T-helper 2 cell (primary cell): ENCODE measurements at regions not wholly inside any gene's neighbourhood (a gene's known extent, or its start where the extent isn't known, plus 50 kb on each side); places are given as distances from the start of the nearest gene placed in this dataset.
A peak's percentile ranks its signal among the peaks of the same experiment; 100 is the strongest.

ENCODE experiments used
- DNase-seq, 5 experiments: peaks; one replicate each; pipeline versions ENCODE4 v3.0.0 to v3.0.0-alpha.2; 2012 to 2022

- no peak for DNase-seq
Observed at GRCh38 chr1:184284900-184285299, 101.9 kb upstream of the C1orf21 start.

- DNase-seq: no peak
Observed at GRCh38 chr1:184285401-184286087, 101.3 kb upstream of the C1orf21 start.

DNA sequence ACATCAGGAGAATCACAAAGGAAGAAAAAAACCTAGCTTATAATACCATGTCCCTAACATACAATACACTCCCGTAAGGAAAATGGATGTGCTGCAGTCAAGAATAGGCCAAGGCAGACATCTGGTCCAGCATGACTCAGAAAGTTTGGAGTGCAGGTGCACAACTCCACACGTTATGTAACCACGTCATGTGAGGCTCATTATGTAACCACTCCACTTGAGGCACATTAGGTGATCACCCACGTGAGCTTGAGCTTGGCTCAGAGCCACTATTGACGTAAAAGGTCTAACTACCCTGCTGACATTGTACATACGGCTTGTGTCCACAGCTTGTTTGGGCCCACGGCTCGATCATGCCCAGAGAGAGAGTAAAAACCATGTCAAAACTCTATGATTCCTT lies 99.8 kb upstream of the C1orf21 start:
- no peak for DNase-seq

GRCh38 chr1:184289825-184290550 lies 96.8 kb upstream of the C1orf21 start:
- peak in 1 of 5 experiments; percentile 58 for DNase-seq

- no peak for DNase-seq
Observed at GRCh38 chr1:184291701-184292100, 95.1 kb upstream of the C1orf21 start.

DNA sequence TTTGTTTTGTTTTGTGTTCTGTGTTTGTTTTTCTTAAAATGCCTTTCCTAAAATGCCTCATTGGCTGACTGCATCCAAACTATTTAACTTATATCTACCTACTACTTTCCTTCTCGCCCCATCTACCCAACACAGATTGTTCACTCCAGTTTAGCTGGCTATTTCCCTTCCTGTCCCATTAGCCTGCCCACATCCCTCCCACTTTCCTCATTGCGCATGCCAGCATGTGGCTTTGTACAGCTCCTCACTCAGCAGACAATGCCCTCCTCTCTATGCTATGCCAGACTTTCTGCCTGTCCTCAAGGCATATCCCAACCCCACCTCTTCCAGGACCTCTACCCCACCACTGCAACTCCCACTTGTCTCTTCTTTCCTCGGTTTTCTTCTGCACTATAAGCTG lies 94.7 kb upstream of the C1orf21 start:
- DNase-seq: no peak

- no peak for DNase-seq
Observed at GRCh38 chr1:184294101-184294500, 92.7 kb upstream of the C1orf21 start.

DNA sequence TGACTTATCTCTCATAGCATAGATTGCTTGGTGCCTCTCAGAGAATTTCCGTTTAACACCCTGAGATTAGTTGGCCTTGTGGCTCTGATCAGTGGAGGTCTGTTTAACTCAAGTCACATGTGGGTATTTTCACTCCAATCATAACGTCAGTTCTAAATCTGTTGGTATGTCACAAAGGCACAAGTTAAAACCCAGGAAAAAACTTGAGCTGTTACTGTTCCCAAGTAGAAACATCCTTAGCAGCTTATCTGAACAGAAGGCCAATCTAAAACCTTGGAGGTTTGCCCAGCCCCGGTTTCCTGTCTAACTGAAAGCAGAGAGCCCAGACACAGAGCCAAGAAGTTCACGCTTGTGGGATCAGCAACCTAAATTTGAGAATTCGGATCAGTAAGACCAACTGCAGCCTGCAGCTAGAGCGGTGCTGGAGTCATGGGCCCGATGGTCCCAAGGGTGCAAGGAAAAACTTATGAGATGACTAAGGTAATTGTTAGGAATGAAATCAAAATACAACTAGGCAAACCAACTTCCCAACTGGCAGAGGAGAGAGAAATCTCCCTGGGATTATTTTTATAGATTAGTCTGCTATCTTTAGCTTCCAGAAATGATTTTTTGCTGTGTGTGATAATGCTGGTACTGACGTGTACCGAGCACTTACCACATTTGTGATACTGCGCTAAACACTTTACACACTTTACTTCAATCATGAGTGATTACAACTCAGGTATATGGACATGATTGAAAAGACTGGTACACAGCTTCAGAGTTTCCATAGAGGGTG lies 90.2 kb upstream of the C1orf21 start:
- DNase-seq: no peak

- no peak for DNase-seq
Observed at GRCh38 chr1:184297244-184297750, 89.5 kb upstream of the C1orf21 start.

DNA sequence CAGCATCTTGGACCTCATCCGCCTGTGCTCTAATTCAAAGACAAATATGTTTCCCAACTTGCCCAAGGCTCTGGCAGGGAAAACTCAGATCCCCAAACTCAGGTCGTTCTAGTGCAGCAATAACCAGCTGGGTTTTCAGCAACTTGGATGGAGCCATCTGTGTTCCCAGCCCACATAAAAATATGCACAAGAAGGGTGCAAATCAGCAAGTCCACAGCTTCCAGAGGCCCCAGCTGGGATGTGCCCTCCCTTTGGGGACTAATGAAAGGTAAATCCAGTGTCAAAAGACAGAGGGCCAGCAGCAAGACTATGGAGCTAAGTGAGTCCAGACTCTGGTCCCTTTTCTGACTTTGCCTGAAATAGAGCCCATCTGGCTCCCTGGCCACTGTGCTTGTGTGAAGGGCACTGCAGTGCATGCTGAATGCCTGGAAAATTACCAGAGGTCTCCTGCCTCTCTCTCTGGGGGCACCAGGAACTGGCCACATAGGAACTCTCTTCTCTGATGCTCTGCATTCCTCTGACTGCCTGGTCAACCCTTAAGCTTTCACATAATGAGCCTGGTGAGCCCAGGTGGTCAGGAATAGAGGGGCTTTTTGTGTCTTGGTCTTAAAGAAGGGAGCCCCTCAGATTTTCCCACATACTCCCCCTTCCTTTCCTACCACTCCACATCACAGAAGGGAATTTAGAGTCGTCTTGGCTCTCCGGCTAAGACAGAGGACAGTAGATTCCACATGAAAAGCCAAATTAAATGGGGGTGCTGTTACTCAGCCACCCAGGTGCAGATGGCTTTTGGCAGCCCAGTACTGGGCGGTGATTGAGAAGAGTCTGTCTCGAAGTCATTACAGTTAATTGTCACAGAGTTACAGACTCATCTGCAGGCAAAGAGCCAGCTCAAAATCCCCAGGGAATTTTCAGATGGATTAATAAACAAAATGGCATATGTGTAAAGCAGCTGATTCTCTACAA lies 88.1 kb upstream of the C1orf21 start:
- DNase-seq: no peak

DNA sequence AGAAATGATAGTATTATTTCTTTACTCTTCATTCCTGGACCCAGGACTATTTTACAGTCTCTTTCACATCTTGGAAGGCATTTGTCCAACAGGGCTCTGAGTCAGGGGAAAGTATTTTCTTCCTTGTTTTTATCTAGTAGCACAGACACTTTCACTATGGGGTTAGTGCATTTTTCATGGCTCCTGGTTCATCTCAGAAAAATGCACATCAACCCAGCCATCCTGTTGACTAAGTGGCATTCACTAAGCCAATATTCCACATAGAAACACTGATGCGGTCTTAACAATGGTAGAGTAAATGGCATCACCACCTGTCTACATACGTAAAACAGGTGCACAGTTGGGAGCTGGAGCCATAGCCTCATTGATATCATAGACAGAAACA lies 87.4 kb upstream of the C1orf21 start:
- no peak for DNase-seq

DNA sequence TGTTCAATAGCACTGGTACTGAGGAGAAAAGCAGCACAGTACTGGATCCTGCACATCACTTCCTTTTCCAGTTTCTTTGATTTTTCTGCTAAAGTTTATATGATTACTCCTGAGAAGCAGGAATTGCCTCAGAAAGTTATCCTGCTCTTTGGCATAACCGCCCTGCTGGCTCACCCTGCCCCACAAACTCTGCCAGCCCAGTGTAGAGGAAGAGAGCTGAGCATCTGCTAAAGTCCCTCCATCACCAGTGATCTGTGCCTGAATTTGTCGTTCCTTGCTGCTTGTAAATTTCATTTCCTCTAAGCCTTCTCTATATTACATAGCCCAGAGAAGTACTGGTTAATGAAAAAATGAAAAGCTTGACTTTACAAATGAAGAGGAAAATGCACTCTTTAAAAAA lies 87.0 kb upstream of the C1orf21 start:
- DNase-seq: no peak

- DNase-seq: no peak
Observed at GRCh38 chr1:184300446-184300845, 86.4 kb upstream of the C1orf21 start.

DNA sequence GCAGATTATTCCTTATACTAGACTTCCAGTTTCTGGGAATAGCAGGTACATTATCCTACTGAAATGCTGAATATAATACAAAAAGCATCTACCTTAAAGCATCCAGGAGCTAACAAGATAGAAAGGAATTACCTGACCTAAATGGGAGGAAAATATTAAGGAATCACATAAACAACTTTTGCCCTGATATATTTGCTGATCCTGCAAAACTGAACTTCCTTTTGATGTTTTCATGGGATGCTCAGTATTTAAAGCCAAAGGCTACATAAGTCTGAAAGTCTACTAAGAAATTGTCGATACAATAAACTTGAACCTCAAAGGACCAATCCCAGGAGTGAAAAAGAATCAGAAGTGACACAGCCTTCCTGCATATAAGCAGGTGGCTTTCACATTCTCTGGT lies 85.6 kb upstream of the C1orf21 start:
- no peak for DNase-seq

DNA sequence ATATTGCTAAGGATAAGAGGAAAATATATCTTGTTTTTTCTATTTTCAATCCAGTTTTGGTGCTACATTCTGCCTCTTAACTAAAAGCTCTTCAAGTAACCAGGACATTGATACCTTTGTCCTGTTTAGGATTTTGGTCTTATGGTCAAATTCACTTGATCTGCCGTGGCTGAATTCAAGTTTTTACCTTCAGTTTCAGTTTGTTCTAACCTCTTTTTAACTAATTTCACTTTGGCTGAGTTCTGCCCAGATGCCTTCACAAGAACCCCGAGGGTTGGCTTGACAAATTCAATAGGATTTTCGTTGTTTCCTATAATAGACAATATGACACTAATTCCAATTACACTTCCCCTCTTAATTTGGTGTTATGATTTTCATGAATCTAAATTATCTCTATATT lies 84.5 kb upstream of the C1orf21 start:
- no peak for DNase-seq

GRCh38 chr1:184310157-184310819 lies 76.5 kb upstream of the C1orf21 start:
- DNase-seq: no peak

DNA sequence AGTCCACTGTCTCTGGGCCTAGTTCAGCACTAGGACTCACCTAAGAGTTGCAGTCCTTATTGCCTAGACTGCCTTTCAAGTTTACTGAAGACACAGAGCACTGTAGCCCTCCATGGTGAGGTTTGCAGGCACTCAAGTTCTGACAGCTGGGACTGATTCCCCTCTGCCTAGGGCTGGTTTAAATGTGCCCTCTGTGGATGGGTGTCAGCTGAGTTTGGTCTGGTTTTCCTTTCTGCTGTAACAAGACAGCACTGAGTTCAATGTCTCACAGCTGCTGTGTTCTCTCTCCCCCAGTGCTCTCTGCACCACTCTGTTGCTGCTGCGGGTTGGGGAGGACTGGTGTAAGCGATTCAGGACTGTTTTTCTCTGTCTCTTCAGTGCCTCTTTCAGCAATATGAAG lies 75.2 kb upstream of the C1orf21 start:
- DNase-seq: no peak

DNA sequence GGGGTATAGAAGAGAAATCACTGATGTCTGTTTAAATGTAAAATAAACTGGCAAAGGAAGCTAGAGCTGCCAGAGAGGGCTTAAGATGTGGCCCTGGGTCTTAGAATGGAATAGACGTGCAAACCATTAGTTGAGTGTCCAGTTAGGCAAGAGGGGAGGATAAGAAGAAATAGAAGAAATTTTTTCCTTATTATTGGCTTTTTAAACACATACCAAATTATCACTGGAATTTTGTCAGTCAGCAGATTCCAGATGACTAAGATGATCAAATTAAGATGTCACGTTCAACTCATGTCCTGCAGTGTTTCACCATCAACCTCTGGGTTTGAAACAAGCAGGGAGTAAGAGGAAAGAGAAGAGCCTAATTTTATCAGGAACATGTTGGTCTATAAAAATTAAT lies 71.6 kb upstream of the C1orf21 start:
- no peak for DNase-seq

DNA sequence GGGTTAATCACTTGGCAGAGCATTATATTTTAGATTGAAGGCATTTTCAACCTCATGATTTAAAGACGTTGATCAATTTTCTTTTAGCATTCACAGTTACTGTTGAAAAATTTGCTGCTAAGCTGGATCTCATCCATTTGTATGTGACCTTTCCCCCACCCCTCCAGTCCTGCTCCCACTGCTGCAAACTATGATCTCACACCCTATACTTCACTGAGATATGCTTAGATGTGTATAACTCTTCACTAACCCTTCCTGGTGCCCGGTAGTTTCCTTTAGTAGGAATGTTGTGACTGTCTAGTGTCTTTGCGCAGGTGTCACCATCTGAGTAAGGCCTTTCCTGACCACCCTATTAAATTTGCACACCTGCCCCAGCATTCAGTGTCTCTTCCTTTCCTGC lies 67.0 kb upstream of the C1orf21 start:
- DNase-seq: no peak

DNA sequence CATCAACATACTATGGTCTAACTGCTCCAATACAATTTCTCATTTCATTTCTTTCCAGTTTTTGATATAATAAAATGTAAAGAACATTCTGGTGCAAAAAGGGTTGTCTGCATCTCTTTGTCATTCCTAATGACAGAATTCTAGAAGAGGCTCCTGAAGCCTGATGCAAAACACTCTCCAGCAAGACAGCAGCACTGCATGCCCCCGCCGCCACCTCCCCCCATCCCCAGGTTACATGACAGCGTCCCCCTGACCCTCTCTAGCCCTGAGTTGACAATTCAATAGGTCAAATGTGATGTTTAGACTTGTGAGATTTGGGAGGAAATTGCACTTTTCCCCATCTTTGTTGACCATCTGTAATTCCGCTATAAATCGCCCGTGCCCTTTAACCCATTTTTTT lies 64.6 kb upstream of the C1orf21 start:
- DNase-seq: no peak

GRCh38 chr1:184324972-184325371 lies 61.9 kb upstream of the C1orf21 start:
- no peak for DNase-seq

GRCh38 chr1:184326278-184326677 lies 60.6 kb upstream of the C1orf21 start:
- DNase-seq: no peak
